MM.1S (cell line): ENCODE measurements at regions not wholly inside any gene's neighbourhood (a gene's known extent, or its start where the extent isn't known, plus 50 kb on each side); places are given as distances from the start of the nearest gene placed in this dataset.

Experiments used
- DNase-seq: peaks from one replicate; pipeline ENCODE4 v3.0.0-alpha.2; 2015
- H2AFZ ChIP-seq: fragments of 300-600 bp; sonication (generic); 2 replicates; pipeline ENCODE4 v1.6.0; 2016; ENCODE audit warnings: antibody characterized with exemption, low read length
- H3F3A ChIP-seq: fragments of 300-600 bp; sonication (generic); 2 replicates; pipeline ENCODE4 v1.6.1; 2016; ENCODE audit warnings: mild to moderate bottlenecking, antibody characterized with exemption, low read length, moderate library complexity, mixed read lengths; ENCODE audit not compliant: insufficient read depth
- H3K27ac ChIP-seq: fragments of 300-600 bp; sonication (generic); 2 replicates; pipeline ENCODE4 v1.5.1; 2016; ENCODE audit warnings: mild to moderate bottlenecking, low read length
- H3K27me3 ChIP-seq: fragments of 300-600 bp; sonication (generic); replicated peaks from 2 replicates; pipeline ENCODE4 v1.6.0; 2016; ENCODE audit warnings: low read length; ENCODE audit not compliant: insufficient read depth
- H3K36me3 ChIP-seq: fragments of 300-600 bp; sonication (generic); replicated peaks from 2 replicates; pipeline ENCODE4 v1.6.1; 2016; ENCODE audit warnings: mild to moderate bottlenecking, low read length, mixed read lengths; ENCODE audit not compliant: insufficient read depth
- H3K4me1 ChIP-seq: fragments of 300-600 bp; sonication (generic); 2 replicates; pipeline ENCODE4 v1.6.1; 2016; ENCODE audit warnings: low read length, mixed read lengths
- H3K4me2 ChIP-seq: fragments of 300-600 bp; sonication (generic); 2 replicates; pipeline ENCODE4 v1.6.0; 2016; ENCODE audit warnings: low read depth, low read length
- H3K4me3 ChIP-seq: fragments of 300-600 bp; sonication (generic); 2 replicates; pipeline ENCODE4 v1.5.1; 2016; ENCODE audit warnings: low read length, mixed read lengths
- H3K79me2 ChIP-seq: fragments of 300-600 bp; sonication (generic); 2 replicates; pipeline ENCODE4 v1.6.1; 2016; ENCODE audit warnings: mixed run types, low read length, mixed read lengths
- H3K9ac ChIP-seq: fragments of 300-600 bp; sonication (generic); 2 replicates; pipeline ENCODE4 v1.6.1; 2016; ENCODE audit warnings: low read length, mixed read lengths
- H3K9me2 ChIP-seq: fragments of 300-600 bp; sonication (generic); replicated peaks from 2 replicates; pipeline ENCODE4 v1.6.1; 2016; ENCODE audit warnings: mild to moderate bottlenecking, low read length, mixed read lengths; ENCODE audit not compliant: insufficient read depth
- H3K9me3 ChIP-seq: fragments of 300-600 bp; sonication (generic); replicated peaks from 2 replicates; pipeline ENCODE4 v1.6.1; 2016; ENCODE audit warnings: mild to moderate bottlenecking, low read length, mixed read lengths; ENCODE audit not compliant: insufficient read depth
- H4K20me1 ChIP-seq: fragments of 300-600 bp; sonication (generic); 2 replicates; pipeline ENCODE4 v1.6.1; 2016; ENCODE audit warnings: mild to moderate bottlenecking, low read length, moderate library complexity, mixed read lengths; ENCODE audit not compliant: insufficient read depth
- CTCF ChIP-seq: fragments of 300-600 bp; sonication (generic); IDR thresholded peaks from 2 replicates; pipeline ENCODE4 v1.5.1; 2016; ENCODE audit warnings: antibody characterized with exemption, low read length, mixed read lengths
- EZH2 ChIP-seq: fragments of 300-600 bp; sonication (generic); optimal IDR thresholded peaks from 2 replicates; pipeline ENCODE3; 2017; ENCODE audit warnings: low read depth, mild to moderate bottlenecking, antibody characterized with exemption, low read length, mixed read lengths
- EZH2phosphoT487 ChIP-seq: fragments of 300-600 bp; sonication (generic); IDR thresholded peaks from 2 replicates; pipeline ENCODE4 v1.6.1; 2018; ENCODE audit warnings: antibody characterized with exemption, low read length

- TF ChIP-seq EZH2phosphoT487 (no peak), EZH2 (no peak), CTCF (no peak)
Observed at GRCh38 chr10:4477664-4478063, 348.3 kb upstream of the AKR1E2 start.

GRCh38 chr10:4475827-4476490 lies 350.0 kb upstream of the AKR1E2 start:
- Histone ChIP-seq H3K4me3 (no peak overlapping the region), H3K4me2 (no peak overlapping the region), H3K27ac (no peak overlapping the region), H3F3A (no peaks in the 10 kb centered on the region), H3K4me1 (no peaks in the 10 kb centered on the region), H3K36me3 (no peaks in the 10 kb centered on the region), H3K9me3 (no peaks in the 10 kb centered on the region; the same call in 1 of the 2 replicates), H3K9me2 (no peaks in the 10 kb centered on the region), H2AFZ (no peak overlapping the region), H4K20me1 (no peaks in the 10 kb centered on the region), H3K27me3 (no peaks in the 10 kb centered on the region), H3K9ac (no peak overlapping the region), H3K79me2 (no peaks in the 10 kb centered on the region)
- DNase-seq: no peak
- TF ChIP-seq EZH2phosphoT487: no peak
- no peak for TF ChIP-seq EZH2
- TF ChIP-seq CTCF: no peak

More at GRCh38 chr10:4477664-4478063, 348.3 kb upstream of the AKR1E2 start:
- no peaks in the 10 kb centered on the region for H3K36me3 ChIP-seq
- H3K27me3 ChIP-seq: no peaks in the 10 kb centered on the region
- H3F3A ChIP-seq: no peaks in the 10 kb centered on the region
- no peak overlapping the region for H3K9ac ChIP-seq
- H4K20me1 ChIP-seq: no peaks in the 10 kb centered on the region
- H2AFZ ChIP-seq: no peak overlapping the region
- no peaks in the 10 kb centered on the region for H3K9me2 ChIP-seq
- H3K9me3 ChIP-seq: no peaks in the 10 kb centered on the region; the same call in 1 of the 2 replicates
- H3K4me3 ChIP-seq: no peak overlapping the region
- H3K4me1 ChIP-seq: no peaks in the 10 kb centered on the region
- DNase-seq: no peak
- H3K79me2 ChIP-seq: no peaks in the 10 kb centered on the region
- no peak overlapping the region for H3K27ac ChIP-seq
- H3K4me2 ChIP-seq: no peak overlapping the region

- Histone ChIP-seq H2AFZ (no peak overlapping the region), H3K4me3 (no peak overlapping the region), H3K9me3 (no peaks in the 10 kb centered on the region; the same call in 1 of the 2 replicates), H3K9me2 (no peaks in the 10 kb centered on the region), H3K79me2 (no peaks in the 10 kb centered on the region), H3K27ac (no peak overlapping the region), H3K4me2 (no peak overlapping the region), H3K9ac (no peak overlapping the region), H3F3A (no peaks in the 10 kb centered on the region), H3K27me3 (no peaks in the 10 kb centered on the region), H3K4me1 (no peaks in the 10 kb centered on the region), H4K20me1 (no peaks in the 10 kb centered on the region), H3K36me3 (no peaks in the 10 kb centered on the region)
- TF ChIP-seq EZH2phosphoT487: no peak
- no peak for TF ChIP-seq CTCF
- no peak for TF ChIP-seq EZH2
- DNase-seq: no peak
Observed at GRCh38 chr10:4474829-4475228, 351.2 kb upstream of the AKR1E2 start.
